H9 (cell line): ENCODE measurements at regions not wholly inside any gene's neighbourhood (a gene's known extent, or its start where the extent isn't known, plus 50 kb on each side); places are given as distances from the start of the nearest gene placed in this dataset.

Experiments used
- DNase-seq: peaks from one replicate; pipeline ENCODE4 v3.0.0-alpha.2; 2017
- H2AFZ ChIP-seq: one replicate; pipeline ENCODE4 v1.6.1; 2013; ENCODE audit warnings: mild to moderate bottlenecking, low read length, control low read depth, moderate library complexity
- H2AK5ac ChIP-seq: 2 replicates; pipeline ENCODE4 v1.6.1; 2013; ENCODE audit warnings: low read length, control low read depth, mixed read lengths; ENCODE audit not compliant: insufficient read length
- H2BK120ac ChIP-seq: one replicate; pipeline ENCODE4 v1.6.1; 2013; ENCODE audit warnings: low read depth, mild to moderate bottlenecking, low read length, control low read depth, inconsistent platforms; ENCODE audit not compliant: poor library complexity, severe bottlenecking
- H2BK12ac ChIP-seq: 2 replicates; pipeline ENCODE4 v1.6.1; 2013; ENCODE audit warnings: low read length, control low read depth, mixed read lengths, low read depth; ENCODE audit not compliant: insufficient read length
- H2BK15ac ChIP-seq: 2 replicates; pipeline ENCODE4 v1.6.1; 2013; ENCODE audit warnings: low read depth, low read length, control low read depth
- H2BK20ac ChIP-seq: one replicate; pipeline ENCODE4 v1.6.1; 2013; ENCODE audit warnings: low read depth, mild to moderate bottlenecking, low read length, control low read depth, inconsistent platforms; ENCODE audit not compliant: poor library complexity, severe bottlenecking
- H2BK5ac ChIP-seq: 2 replicates; pipeline ENCODE4 v1.6.1; 2013; ENCODE audit warnings: low read length, control low read depth, mixed read lengths; ENCODE audit not compliant: insufficient read length
- H3K14ac ChIP-seq: 2 replicates; pipeline ENCODE4 v1.6.1; 2013; ENCODE audit warnings: low read length, control low read depth; ENCODE audit not compliant: insufficient read depth
- H3K18ac ChIP-seq: 2 replicates; pipeline ENCODE4 v1.6.1; 2013; ENCODE audit warnings: low read depth, mild to moderate bottlenecking, mixed read lengths, low read length, control low read depth; ENCODE audit not compliant: insufficient read length
- H3K23ac ChIP-seq: 2 replicates; pipeline ENCODE4 v1.6.1; 2013; ENCODE audit warnings: low read length, control low read depth, mixed read lengths, low read depth; ENCODE audit not compliant: insufficient read length
- H3K23me2 ChIP-seq: 2 replicates; pipeline ENCODE4 v1.6.1; 2013; ENCODE audit warnings: low read depth, mild to moderate bottlenecking, mixed read lengths, low read length, control low read depth; ENCODE audit not compliant: insufficient read length, poor library complexity, severe bottlenecking
- H3K27ac ChIP-seq: 2 replicates; pipeline ENCODE4 v1.5.1; 2013; ENCODE audit warnings: low read length, control low read depth, mixed read lengths, low read depth; ENCODE audit not compliant: insufficient read length
- H3K27me3 ChIP-seq: 2 replicates; pipeline ENCODE4 v1.6.1; 2013; ENCODE audit warnings: low read length, control low read depth, inconsistent platforms; ENCODE audit not compliant: insufficient read depth
- H3K4ac ChIP-seq: 2 replicates; pipeline ENCODE4 v1.6.1; 2013; ENCODE audit warnings: low read depth, mild to moderate bottlenecking, control low read depth, inconsistent platforms, low read length, moderate library complexity
- H3K4me1 ChIP-seq: 2 replicates; pipeline ENCODE4 v1.6.1; 2013; ENCODE audit warnings: low read length, control low read depth, inconsistent platforms; ENCODE audit not compliant: insufficient read depth
- H3K4me2 ChIP-seq: 2 replicates; pipeline ENCODE4 v1.6.1; 2013; ENCODE audit warnings: low read length, control low read depth, mixed read lengths; ENCODE audit not compliant: insufficient read length, insufficient read depth
- H3K56ac ChIP-seq: 2 replicates; pipeline ENCODE4 v1.6.1; 2013; ENCODE audit warnings: low read depth, mild to moderate bottlenecking, mixed read lengths, low read length, control low read depth; ENCODE audit not compliant: insufficient read length
- H3K79me1 ChIP-seq: 2 replicates; pipeline ENCODE4 v1.6.1; 2013; ENCODE audit warnings: low read depth, mild to moderate bottlenecking, moderate library complexity, low read length, control low read depth, inconsistent platforms; ENCODE audit not compliant: insufficient read depth, poor library complexity, severe bottlenecking
- H3K79me2 ChIP-seq: 2 replicates; pipeline ENCODE4 v1.6.1; 2013; ENCODE audit warnings: low read length, control low read depth, inconsistent platforms; ENCODE audit not compliant: insufficient read depth
- H3K9ac ChIP-seq: 2 replicates; pipeline ENCODE4 v1.6.1; 2013; ENCODE audit warnings: low read length, control low read depth, mixed read lengths; ENCODE audit not compliant: insufficient read length; ENCODE audit errors: extremely low read depth
- H3K9me3 ChIP-seq: one replicate; pipeline ENCODE4 v1.6.1; 2013; ENCODE audit warnings: low read depth, low read length, inconsistent platforms; ENCODE audit not compliant: control insufficient read depth
- H3T11ph ChIP-seq: one replicate; pipeline ENCODE4 v1.6.1; 2013; ENCODE audit warnings: mild to moderate bottlenecking, low read length, control low read depth, inconsistent platforms
- H4K20me1 ChIP-seq: one replicate; pipeline ENCODE4 v1.6.1; 2013; ENCODE audit not compliant: control insufficient read depth, insufficient read length, insufficient read depth
- H4K5ac ChIP-seq: 2 replicates; pipeline ENCODE4 v1.6.1; 2013; ENCODE audit warnings: low read depth, mild to moderate bottlenecking, mixed read lengths, low read length, control low read depth; ENCODE audit not compliant: insufficient read length
- H4K8ac ChIP-seq: replicated peaks from 2 replicates; pipeline ENCODE4 v1.6.1; 2013; ENCODE audit warnings: low read length, control low read depth, mixed read lengths, low read depth; ENCODE audit not compliant: insufficient read length
- H4K91ac ChIP-seq: 2 replicates; pipeline ENCODE4 v1.6.1; 2013; ENCODE audit warnings: low read depth, mild to moderate bottlenecking, moderate library complexity, mixed read lengths, low read length, control low read depth; ENCODE audit not compliant: insufficient read length
- H3K27ac Mint-ChIP-seq, 3 experiments: 2 replicates in 2 of 3; 3 replicates in 1 of 3; pipeline ENCODE4 v1.8.0; 2020 to 2021; ENCODE audit warnings: mixed read lengths in 3 of 3, mild to moderate bottlenecking in 1 of 3, moderate library complexity in 1 of 3
- H3K27me3 Mint-ChIP-seq: 2 replicates; pipeline ENCODE4 v1.8.0; 2021; ENCODE audit warnings: low read depth, mild to moderate bottlenecking, moderate library complexity, mixed read lengths
- H3K36me3 Mint-ChIP-seq, 3 experiments: 2 replicates in 2 of 3; 3 replicates in 1 of 3; pipeline ENCODE4 v1.8.0; 2020 to 2021; ENCODE audit warnings: low read depth in 3 of 3, mixed read lengths in 3 of 3; ENCODE audit not compliant: insufficient read depth in 1 of 3
- H3K4me1 Mint-ChIP-seq, 2 experiments: 2 replicates each; pipeline ENCODE4 v1.8.0; 2020; ENCODE audit warnings: mixed read lengths in 2 of 2
- H3K4me3 Mint-ChIP-seq, 2 experiments: 2 replicates in 1 of 2; 3 replicates in 1 of 2; pipeline ENCODE4 v1.8.0; 2020 to 2021; ENCODE audit warnings: mild to moderate bottlenecking in 2 of 2, mixed read lengths in 2 of 2, moderate library complexity in 1 of 2
- H3K9me3 Mint-ChIP-seq, 2 experiments: 2 replicates in 1 of 2; 3 replicates in 1 of 2; pipeline ENCODE4 v1.8.0; 2020; ENCODE audit warnings: mild to moderate bottlenecking in 2 of 2, mixed read lengths in 2 of 2, moderate library complexity in 1 of 2
- CTCF ChIP-seq: fragments of 200-600 bp; sonication (generic); conservative IDR thresholded peaks from 3 replicates; pipeline ENCODE4 v1.8.0; 2021; ENCODE audit warnings: antibody characterized with exemption, mild to moderate bottlenecking
- WGBS: extraction: QIAGEN DNeasy Blood & Tissue Kit; methylation state at CpG from one replicate; pipeline ENCODE4 v1.1.7; 2013; ENCODE audit warnings: missing lambda C conversion rate, low lambda C conversion rate, mixed read lengths; ENCODE audit not compliant: insufficient read length; ENCODE audit errors: extremely low coverage; 5-methylcytosine and 5-hydroxymethylcytosine counted together

GRCh38 chr7:155920068-155920461 lies 107.8 kb upstream of the SHH start:
- Histone ChIP-seq H2BK15ac (no peak overlapping the region), H3K4ac (no peak overlapping the region), H3K56ac (no peak overlapping the region), H2BK20ac (no peak overlapping the region), H3K9me3 (no peaks in the 10 kb centered on the region), H3K27ac (no peak overlapping the region), H2AK5ac (no peak overlapping the region), H4K20me1 (no peaks in the 10 kb centered on the region), H3K23ac (no peak overlapping the region), H4K91ac (no peak overlapping the region), H3K79me1 (no peaks in the 10 kb centered on the region), H3K18ac (no peak overlapping the region), H3K23me2 (no peaks in the 10 kb centered on the region), H2AFZ (no peak overlapping the region), H3K9ac (no peak overlapping the region), H4K8ac (no peak overlapping the region), H3K4me2 (no peak overlapping the region), H2BK5ac (no peak overlapping the region), H3K79me2 (no peaks in the 10 kb centered on the region), H4K5ac (no peak overlapping the region), H3K14ac (no peak overlapping the region), H3T11ph (no peak overlapping the region), H3K4me1 (no peaks in the 10 kb centered on the region), H2BK12ac (no peak overlapping the region), H2BK120ac (no peak overlapping the region), H3K27me3 (no peaks in the 10 kb centered on the region; the same call in 1 of the 2 replicates)
- Mint-ChIP-seq H3K9me3 (peaks cover 7 to 9% of the 10 kb centered on the region in 2 experiments; a peak in 4 of 5 replicates), H3K36me3 (no peaks in the 10 kb centered on the region), H3K4me1 (peaks cover 11 to 12% of the 10 kb centered on the region in 2 experiments), H3K27ac (peak overlapping the region in 1 of 3 experiments; percentile 51; a peak in 1 of 7 replicates), H3K27me3 (peaks cover 16% of the 10 kb centered on the region), H3K4me3 (no peak overlapping the region)
- TF ChIP-seq CTCF = no peak
- no CpG with 5 or more reads among the region's 11 CpGs for WGBS
- no peak for DNase-seq
